ENCODE measurements at regions not wholly inside any gene's neighbourhood (a gene's known extent, or its start where the extent isn't known, plus 50 kb on each side); places are given as distances from the start of the nearest gene placed in this dataset.
"Not testable (repeated sequence)": the region's sequence is repeated elsewhere in the genome, so short reads cannot be mapped to it uniquely, and the experiment has no call there.

GRCh38 chr6:144528743-144529425, 243.7 kb downstream of the UTRN start:
- H3K4me3 ChIP-seq (ENCODE audit: low read depth, low read length), result no peak overlapping the region

GRCh38 chr6:144530118-144530517, 245.0 kb downstream of the UTRN start:
- no peak overlapping the region for H3K4me3 ChIP-seq (ENCODE audit: low read depth, low read length)

GRCh38 chr6:144532238-144532637, 247.1 kb downstream of the UTRN start:
- H3K4me3 ChIP-seq (ENCODE audit: low read depth, low read length), result not testable (repeated sequence)

DNA sequence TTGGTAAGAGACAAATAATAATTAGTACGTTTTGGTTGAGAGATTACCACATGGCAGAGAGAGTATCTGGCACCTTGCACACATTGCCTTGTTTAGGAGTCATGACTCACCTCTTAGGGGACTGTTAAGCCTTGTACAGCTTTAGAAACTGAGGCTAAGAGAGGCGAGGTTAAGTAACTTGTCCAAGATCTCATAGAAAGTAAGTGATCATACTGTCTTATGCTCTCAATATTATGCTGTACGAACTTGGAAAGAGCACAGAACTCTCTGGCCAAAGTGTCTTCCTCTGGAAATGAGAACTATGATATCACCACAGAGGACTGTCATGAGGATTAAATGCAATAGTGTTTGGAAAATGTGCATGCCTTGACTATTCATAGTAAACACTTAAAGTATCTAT, 249.0 kb downstream of the UTRN start:
- H3K4me3 ChIP-seq (ENCODE audit: low read depth, low read length), result no peak overlapping the region

DNA sequence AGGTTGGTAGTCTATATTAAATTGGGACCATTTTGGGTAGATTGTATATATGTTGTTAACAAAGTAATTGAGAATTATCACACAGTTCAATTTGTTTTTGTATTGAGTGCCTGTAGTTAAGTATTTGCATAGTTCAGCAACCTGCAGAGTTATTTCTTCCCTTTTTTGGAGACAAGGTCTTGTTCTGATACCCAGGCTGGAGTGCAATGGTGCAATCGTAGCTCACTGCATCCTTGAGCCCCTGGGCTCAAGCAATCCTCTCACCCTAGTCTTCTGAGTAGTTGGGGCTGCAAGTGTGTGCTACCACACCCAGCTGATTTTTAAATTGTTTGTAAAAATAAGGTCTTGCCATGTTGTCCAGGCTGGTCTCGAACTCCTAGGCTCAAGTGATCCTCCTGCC, 250.5 kb downstream of the UTRN start:
- no peak overlapping the region for H3K4me3 ChIP-seq (ENCODE audit: low read depth, low read length)

DNA sequence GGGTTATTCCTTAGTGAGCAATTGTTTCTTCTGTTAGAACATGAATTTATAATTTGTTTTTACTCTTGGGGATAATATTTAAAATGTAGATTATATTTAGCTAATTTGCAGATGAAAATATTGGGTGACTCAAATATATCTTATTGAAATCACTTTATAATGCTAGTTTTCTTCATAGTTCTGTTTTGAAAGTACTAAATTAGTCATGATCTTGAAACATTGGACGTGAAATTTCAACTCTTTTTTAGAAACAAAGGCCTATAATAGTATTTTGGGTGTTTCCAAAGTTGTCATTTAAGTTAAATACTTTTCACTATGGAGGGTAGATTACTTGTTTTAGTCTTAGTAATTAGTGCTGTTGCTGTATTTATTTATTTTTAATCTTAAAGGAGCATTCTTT, 250.9 kb downstream of the UTRN start:
- H3K4me3 ChIP-seq (ENCODE audit: low read depth, low read length), result no peak overlapping the region

GRCh38 chr6:144543006-144543871, 258.1 kb downstream of the UTRN start:
- no peak overlapping the region for H3K4me3 ChIP-seq (ENCODE audit: low read depth, low read length)

- no peak overlapping the region for H3K4me3 ChIP-seq (ENCODE audit: low read depth, low read length)
Observed at GRCh38 chr6:144544266-144544830, 259.2 kb downstream of the UTRN start.

DNA sequence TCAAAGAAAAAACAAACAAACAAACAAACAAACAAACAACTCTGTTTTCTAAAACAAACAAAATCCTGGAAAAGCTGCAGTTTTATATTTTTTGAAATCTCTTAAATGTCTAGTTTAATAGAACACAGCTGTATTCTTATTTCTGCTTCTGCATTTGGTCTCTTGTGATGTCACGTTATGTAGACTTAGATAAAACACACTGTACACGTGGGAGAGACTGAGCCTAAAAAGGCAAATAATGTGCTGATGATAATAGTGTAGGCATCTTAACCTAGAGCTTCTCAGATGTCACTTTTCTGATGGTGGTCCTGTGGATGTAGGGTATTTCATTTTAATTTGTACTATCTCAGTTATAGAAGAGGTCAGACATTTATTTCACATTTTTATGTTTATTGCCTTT, 261.7 kb downstream of the UTRN start:
- H3K4me3 ChIP-seq (ENCODE audit: low read depth, low read length), result no peak overlapping the region

DNA sequence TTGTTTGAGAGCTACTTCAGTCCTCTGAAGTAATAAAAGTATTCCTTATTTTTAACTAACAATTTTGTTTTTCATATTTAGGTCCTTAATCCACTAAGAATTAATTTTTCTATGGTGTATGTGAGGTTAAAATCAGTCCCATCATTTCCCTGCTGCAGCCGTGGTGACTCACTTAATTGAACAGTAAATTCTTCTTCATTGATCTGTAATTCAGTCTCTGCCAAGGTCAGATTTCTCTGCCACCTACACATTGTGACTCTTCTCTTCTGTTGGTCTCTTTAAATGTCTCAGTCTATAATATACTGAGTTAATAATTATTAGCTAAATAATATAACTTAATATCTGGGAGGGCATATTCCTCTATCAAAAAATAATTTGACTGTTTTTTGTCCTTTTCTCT, 262.3 kb downstream of the UTRN start:
- H3K4me3 ChIP-seq (ENCODE audit: low read depth, low read length), result no peak overlapping the region

DNA sequence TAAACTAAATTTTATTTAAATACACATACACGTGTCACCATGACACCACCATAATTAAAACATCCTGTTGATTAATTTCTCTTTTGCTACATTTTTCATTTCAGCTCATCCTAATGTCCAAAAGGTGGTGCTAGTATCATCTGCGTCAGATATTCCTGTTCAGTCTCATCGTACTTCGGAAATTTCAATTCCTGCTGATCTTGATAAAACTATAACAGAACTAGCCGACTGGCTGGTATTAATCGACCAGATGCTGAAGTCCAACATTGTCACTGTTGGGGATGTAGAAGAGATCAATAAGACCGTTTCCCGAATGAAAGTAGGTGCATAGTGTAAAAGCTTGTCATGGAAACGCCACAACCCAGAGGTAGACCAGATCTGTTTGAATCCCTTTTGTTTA, 263.4 kb downstream of the UTRN start:
- no peak overlapping the region for H3K4me3 ChIP-seq (ENCODE audit: low read depth, low read length)

- no peak overlapping the region for H3K4me3 ChIP-seq (ENCODE audit: low read depth, low read length)
Observed at GRCh38 chr6:144549837-144550747, 265.0 kb downstream of the UTRN start.

DNA sequence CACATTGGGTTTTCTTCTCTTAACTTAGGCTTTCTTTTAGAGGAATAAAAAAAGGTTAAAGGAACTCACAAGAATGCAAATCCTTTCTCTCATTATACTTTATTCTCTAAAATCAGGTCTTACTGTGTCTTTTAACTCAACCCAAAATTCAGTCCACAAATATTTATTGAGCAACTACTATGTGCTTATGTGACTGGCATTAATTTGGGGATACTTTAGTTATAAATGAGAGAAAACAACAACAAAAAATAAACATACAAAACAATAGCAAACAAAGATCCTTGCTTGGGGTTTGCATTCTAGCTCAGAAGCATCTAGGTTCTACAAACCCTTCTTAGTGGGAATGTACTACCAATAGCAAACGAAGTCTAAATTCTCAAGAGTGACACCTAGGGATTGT, 266.2 kb downstream of the UTRN start:
- H3K4me3 ChIP-seq (ENCODE audit: low read depth, low read length), result no peak overlapping the region

DNA sequence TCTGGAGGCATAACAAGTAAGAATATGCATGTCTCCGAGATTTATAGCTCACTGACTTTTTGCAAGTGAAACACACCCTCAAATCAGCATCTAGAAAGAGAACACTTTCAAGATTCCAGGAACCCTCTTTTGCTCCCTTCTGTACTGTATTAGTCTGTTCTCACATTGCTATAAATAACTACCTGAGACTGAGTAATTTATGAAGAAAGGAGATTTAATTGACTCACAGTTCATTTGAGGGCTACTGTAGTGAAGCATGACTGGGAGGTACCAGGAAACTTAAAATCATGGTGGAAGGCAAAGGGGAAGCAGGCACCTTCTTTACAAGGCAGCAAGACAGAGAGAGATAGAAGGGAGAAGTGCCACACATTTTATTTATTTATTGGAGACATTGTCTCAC, 269.9 kb downstream of the UTRN start:
- H3K4me3 ChIP-seq (ENCODE audit: low read depth, low read length), result no peak overlapping the region

DNA sequence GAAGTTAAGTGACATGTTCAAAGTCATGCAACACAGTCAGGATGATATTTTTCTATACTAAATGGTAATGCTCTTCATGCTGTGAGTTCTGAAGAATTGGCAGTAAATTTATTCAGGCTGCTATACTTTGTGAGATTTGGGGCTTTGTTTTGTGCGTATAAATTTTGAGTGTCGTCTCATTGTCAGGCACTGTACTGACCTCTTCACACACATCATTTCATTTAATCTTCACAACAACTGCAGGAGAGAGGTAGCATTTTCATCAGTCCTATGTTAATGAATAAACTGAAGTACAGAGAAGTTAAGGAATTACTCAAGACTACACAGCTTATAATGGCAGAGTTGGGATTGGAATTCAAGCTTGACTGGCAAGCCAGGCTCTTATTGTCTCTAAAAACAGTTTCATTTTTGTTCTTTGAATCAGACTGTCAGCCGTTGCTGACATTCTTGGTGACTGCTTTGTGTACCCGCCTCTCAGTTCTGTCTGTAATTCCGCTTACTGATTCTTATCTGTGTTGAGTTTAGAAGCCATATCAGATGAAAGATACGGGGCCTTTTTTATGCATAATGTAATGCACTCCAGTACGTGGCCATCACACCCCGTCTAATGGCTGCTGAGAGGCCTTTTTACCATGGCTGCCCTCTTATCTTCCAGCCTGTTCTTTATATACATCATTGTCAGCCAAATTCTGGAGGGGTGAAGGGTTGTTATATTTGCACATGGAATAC, 274.9 kb downstream of the UTRN start:
- H3K4me3 ChIP-seq (ENCODE audit: low read depth, low read length), result no peak overlapping the region

DNA sequence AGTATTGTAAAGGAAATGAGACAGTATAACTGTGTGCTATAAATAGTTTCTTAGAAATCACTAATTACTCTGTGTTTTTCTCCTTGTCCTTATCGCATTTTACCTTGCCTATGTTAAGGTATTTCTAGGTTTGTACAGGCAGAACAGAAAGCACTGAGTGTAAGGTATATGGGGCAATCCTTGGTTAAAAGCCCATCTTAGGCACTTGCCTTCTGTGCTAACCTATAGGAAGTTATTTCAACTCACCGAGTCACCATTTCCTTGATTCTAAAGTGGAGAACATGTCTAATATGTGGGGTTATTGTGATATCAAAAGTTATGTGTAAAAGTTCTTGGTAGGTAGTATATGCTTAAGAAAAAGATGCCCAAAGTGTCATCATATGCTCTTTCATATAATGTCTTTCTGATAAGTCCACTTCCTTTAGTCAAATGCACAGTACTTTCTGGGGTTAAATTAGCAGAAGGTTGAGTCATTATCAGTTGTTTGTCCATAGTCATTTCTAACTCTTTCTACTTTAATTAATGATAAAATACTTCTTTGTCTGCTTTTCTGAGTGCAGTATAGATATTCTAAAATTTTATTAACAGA, 276.4 kb downstream of the UTRN start:
- no peak overlapping the region for H3K4me3 ChIP-seq (ENCODE audit: low read depth, low read length)

DNA sequence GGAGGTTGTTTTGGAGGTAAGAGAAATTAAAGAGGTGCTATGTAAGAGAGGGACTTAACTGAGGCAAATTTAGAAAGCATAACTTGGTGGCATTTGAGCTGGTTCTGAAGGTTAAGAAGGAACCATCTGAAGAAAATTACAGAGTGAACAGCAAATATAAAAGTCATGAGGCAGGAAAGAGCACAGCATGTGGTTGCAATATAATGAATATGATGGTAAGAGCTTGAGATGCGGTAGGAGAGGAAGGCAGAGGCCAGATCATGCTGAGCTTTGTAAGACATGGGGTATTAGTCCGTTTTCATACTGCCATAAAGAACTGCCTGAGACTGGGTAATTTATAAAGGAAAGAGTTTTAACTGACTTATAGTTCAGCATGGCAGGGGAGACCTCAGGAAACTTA, 279.1 kb downstream of the UTRN start:
- no peak overlapping the region for H3K4me3 ChIP-seq (ENCODE audit: low read depth, low read length)

GRCh38 chr6:144566868-144567615, 281.9 kb downstream of the UTRN start:
- H3K4me3 ChIP-seq (ENCODE audit: low read depth, low read length), result no peak overlapping the region

GRCh38 chr6:144568241-144568640, 283.1 kb downstream of the UTRN start:
- H3K4me3 ChIP-seq (ENCODE audit: low read depth, low read length), result no peak overlapping the region
